T1000 (cell line): ENCODE measurements at regions not wholly inside any gene's neighbourhood (a gene's known extent, or its start where the extent isn't known, plus 50 kb on each side); places are given as distances from the start of the nearest gene placed in this dataset.

Experiments used
- DNase-seq: peaks from one replicate; lab custom pipeline; 2025; ENCODE audit warnings: mixed read lengths; lab: John Stamatoyannopoulos, UW

DNA sequence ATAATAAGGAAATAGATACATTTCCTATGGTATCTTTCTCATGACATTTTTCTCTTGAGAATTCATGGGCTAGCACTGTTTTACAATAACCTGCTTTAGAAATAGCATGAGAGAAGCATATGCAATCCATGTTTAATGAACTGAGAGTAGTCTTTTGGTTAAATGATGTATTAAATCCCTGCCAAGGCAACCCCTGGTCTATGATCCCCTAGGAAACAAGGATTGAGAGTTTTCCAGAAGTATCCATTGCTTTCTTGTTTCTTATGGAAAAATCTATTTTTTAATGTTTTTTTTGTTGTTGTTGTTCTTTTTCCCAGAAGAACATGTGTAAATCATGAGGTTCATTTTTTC, 390.5 kb upstream of the HSF2 start:
- DNase-seq = no peak

GRCh38 chr6:122012578-122012977, 386.9 kb upstream of the HSF2 start:
- no peak for DNase-seq

GRCh38 chr6:122014961-122015360, 384.5 kb upstream of the HSF2 start:
- DNase-seq = no peak

GRCh38 chr6:122020588-122021264, 378.7 kb upstream of the HSF2 start:
- DNase-seq = no peak

- DNase-seq = no peak
Measured at GRCh38 chr6:122025104-122025503, 374.3 kb upstream of the HSF2 start.

DNA sequence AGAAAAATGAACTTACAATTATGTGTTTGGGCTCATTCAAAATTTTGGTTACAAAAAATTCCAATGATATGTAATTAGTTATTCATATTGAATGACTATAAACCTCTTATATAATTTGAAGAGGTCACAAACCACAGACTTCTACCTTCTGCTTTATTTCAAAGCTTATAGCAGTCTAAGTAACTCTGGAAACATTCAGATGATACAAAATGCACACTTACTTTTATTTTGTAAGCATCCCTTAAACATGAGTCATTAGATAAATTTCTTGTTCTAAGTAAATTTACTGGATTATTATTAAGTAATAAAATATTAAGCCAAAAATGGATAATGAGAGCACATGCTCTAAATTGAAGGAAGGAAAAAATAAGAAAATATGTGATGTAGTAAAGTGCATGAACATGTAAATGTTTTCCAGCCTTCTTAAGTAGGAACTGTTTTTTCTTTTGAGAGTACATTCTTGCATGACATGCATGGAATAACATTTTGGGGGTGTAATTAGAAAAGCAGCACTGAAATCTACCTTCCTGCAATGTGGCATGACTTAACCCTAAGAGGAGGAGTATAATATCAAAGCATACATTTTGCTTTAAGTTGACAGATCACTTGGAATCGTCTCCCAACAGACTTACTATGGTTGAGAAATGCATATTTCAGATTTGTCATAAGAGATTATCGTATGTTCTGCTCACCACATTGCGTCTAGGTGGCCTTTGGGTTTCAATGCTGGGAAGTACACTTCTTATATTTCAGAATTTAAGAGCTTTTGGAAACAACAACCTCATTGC, 372.7 kb upstream of the HSF2 start:
- no peak for DNase-seq

DNA sequence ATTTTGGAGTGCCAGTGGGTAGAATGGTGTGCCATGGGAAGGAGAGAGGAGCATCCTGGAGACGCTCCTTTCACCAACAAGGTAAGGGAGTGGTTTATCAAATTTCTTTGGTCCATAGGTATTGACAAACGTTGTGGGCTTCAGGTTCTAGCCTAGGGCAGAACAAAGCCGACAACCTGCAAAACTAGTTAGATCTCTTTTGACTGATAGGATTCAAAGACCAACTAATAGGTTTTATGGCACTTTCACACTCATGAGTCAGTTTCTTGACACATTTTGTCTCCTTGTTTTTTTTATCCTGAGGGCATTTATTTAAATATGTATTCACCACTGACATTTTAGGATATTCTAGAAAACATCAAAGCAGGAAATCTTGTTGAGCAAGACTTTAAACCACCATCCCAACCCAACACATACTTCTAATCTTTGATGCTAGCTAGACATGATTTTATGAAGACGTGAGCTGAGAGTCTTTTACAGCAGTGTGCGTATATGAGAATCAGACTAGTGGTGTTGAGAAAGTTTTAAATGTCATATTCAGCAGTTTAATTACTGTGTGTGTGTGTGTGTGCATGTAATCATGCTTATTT, 370.4 kb upstream of the HSF2 start:
- DNase-seq = no peak

GRCh38 chr6:122033564-122034181, 365.8 kb upstream of the HSF2 start:
- no peak for DNase-seq

GRCh38 chr6:122035173-122035572, 364.3 kb upstream of the HSF2 start:
- DNase-seq = no peak

DNA sequence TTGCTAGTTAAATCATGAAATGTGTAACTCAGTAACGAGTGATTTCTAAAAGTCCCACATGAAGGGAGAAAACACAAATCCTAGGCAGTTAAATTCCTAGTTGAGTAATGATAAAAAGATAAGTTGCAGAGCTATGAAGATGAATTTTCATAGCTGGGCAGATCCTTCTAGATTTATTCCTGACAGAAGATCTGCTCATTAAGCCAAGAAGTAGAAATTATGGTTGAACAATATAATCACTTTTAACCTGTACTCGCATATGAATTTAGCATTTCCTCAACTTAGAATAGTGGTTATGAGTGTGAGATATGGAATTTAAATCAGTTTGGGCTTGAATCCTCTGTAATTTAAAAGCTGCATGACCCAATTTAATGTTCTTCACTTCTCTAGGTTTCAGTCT, 359.2 kb upstream of the HSF2 start:
- DNase-seq = no peak

DNA sequence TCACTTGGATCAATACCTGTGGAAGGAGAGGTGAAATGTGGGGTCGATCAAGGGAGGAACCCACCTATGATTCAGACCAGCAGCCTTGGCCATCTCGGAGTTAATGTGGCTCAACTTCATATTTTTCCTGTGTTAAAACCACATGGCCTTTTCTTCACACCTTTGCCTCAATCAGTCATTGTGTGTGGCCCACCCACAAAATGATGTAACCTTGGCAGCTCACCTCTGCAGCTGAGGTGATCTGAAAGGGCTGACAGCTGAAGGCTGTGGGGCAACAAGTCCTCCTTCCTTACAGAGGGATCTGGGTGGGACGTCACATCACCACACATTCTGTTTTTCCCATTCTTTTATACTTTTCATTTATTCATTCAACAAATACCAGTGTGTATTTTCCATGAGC, 357.1 kb upstream of the HSF2 start:
- DNase-seq = no peak

DNA sequence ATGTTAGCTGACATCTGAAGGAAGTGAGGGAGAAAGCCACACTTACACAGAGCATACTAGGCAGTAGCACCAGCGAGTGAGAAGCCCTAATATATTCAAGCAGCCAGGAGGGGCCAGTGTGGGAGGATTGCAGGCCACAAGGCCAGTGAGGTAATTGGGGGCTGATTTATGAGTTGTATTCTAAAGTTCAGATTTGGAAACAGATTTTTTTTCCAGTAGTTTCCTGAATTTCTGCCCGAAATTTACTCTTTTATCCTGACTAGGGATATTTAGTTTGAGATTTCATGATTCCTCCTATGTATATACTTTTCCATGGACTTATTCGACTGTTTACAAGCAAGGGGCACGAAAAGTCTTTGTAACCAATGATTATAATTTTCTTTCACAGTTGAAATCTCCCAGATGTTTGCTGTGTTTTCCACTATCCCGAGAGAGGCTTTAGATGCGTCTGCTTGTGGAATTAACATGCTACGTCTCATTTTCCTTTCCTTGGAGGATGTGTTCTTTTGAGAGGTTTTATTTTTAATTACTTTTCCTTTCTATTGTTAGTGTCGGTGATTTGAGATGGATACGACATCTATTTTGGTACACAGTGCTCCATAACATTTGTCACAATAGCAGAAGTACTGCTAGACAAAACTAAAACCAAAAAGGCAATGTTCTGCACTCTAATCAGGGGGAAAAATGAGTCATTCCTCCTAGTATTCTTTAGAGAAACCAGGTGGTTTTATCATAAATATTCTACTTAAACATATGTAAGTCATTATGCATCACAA, 356.3 kb upstream of the HSF2 start:
- no peak for DNase-seq

DNA sequence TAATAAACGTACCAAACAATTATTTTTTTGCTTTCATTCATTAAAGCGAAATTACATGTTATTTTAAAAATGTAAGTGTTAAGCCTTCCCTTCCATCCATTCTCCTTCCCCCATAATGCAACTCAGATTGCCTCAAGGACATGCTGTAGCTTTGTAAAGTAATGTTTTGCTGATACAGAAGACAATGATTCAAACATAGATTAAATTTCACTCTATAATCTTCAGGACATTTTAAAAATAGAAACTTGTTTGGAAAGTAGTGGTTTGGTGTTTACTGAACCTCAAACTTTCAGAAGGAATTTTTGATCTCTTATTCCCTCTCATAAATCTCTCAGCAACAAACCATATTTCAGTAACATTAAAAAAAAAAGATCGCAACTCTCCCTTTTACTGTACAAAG, 350.9 kb upstream of the HSF2 start:
- DNase-seq = no peak

DNA sequence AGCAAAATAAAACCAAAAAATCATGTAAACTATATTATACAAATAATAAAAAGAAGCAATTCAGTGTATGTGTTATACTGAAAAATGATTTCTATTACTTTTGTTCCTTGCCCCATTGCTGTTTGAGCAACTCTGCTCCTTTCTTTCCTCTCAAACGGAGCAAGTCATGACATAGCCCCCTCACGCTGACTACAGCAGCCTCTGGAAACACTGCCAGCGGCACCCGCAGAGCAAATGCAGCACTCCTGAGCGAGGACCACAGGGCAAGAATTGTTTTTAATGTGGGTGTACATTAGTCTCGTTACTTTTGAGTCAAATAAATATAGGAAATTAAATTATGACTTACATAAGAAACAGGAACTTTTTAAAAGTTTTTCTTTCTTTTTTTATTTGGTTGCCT, 350.1 kb upstream of the HSF2 start:
- no peak for DNase-seq

GRCh38 chr6:122050242-122050755, 349.2 kb upstream of the HSF2 start:
- DNase-seq = no peak

GRCh38 chr6:122052346-122052900, 347.0 kb upstream of the HSF2 start:
- DNase-seq = no peak

DNA sequence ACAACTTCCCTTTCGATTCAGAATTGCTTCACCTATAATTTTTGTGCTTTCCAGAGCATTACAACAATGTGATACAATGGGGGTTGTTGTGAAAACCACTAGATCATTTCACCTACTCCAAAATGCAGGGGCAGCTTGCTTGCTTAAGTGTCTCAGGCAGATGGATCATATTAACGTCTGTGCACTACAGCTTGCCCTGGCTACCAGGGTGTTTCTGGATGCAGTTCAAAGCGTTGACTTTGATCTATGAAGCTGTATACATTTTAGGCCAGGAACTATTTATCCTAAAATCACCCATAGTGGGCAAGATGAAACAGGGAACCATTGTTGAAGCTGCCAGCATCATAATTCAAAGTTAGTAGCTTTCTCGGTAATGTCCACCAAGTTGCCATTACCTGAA, 339.5 kb upstream of the HSF2 start:
- no peak for DNase-seq

DNA sequence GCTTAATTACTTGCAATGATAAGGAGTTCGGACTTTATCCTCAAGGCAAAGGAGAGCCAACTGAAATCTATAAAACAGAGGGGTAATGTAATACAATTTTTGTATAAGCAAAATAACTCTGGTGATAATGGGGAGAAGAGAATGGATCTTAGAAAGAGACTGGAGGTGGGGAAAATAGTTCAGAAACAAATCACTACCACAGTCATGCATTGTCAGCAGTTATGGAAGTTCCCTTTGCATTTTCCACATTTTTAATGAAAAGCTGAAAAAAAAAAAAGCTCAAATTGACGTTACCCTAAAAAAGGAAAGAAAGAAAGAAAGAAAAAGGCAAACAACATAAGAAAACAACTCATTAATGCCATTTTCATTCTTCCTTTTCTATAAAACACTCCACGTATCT, 337.6 kb upstream of the HSF2 start:
- no peak for DNase-seq

DNA sequence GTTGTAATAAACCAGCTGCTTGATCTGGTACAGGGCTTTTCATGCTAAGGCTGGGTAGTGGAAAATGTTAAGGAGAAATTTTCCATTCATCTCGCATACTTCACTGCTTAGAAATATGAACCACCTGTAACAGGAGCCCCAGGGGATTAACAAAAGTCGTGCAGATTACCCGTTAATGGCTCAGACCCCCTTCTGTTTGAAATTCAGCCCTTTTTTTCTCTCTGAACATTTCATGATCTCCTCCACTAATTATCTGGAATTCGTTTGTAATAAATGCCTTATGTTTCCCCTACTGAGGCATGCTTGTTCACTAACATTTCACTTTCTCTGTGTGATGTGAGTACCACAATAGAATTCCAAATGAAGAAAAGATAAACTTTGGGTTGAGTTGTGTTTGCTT, 336.4 kb upstream of the HSF2 start:
- no peak for DNase-seq

DNA sequence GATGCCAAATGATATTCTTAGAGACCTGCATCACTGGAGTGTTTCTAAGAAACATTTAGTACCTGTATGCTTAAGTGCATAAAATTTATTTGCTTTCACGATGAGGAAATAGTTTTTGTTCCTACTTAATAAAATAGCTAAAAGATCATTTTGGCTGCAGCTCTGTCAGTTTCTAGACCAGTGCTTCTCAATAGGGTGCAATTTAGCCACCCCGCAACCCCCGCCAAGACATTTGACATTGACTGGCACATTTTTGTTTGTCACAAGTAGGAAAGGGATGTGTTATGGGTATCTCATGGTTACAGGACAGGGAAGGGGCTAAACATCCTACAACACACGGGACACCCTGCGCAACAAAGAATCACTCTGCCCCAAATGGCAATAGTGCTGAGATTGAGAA, 335.7 kb upstream of the HSF2 start:
- no peak for DNase-seq

GRCh38 chr6:122066200-122066599, 333.3 kb upstream of the HSF2 start:
- DNase-seq = no peak

DNA sequence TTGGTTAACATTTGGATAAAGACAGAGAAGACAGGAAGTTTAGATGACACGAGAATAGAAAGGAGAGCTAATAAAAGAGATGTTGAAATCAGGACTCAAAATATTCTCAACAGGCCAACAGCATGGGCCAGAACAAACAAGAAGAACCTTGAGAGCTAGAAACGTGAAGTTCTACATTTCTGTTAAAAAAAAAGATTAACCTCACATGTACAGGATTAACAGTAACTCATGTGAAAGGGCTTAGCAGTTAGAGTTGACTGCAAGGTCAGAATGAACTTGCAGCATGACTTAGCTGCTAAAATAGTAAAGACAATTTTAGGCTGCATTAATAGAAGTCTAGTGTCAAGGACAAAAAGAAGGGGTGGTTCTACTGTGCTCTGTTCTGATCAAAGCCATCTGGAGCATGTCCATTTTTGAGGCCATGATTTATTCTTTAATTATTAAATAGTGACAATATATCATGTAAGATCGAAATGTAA, 331.1 kb upstream of the HSF2 start:
- DNase-seq = no peak
